ENCODE measurements at regions not wholly inside any gene's neighbourhood (a gene's known extent, or its start where the extent isn't known, plus 50 kb on each side); places are given as distances from the start of the nearest gene placed in this dataset.

GRCh38 chrX:40360557-40360956 is 220.2 kb upstream of the ATP6AP2 start:
- H3K4me3 ChIP-seq: no peak overlapping the region
- no peak for DNase-seq
- no peak overlapping the region for H3K27ac ChIP-seq (replicated peaks)
- no peaks in the 10 kb centered on the region for H3K4me1 ChIP-seq
- no peaks in the 10 kb centered on the region for H3K36me3 ChIP-seq
- no peaks in the 10 kb centered on the region for H3K27me3 ChIP-seq (ENCODE audit: low read depth)
- intact Hi-C loops (cut with micrococcal nuclease): no loop called here
- H3K9me3 ChIP-seq (replicated peaks): no peaks in the 10 kb centered on the region
- TF ChIP-seq CTCF (IDR thresholded peaks at IDR 0.05; ENCODE audit: borderline replicate concordance): no peak

DNA sequence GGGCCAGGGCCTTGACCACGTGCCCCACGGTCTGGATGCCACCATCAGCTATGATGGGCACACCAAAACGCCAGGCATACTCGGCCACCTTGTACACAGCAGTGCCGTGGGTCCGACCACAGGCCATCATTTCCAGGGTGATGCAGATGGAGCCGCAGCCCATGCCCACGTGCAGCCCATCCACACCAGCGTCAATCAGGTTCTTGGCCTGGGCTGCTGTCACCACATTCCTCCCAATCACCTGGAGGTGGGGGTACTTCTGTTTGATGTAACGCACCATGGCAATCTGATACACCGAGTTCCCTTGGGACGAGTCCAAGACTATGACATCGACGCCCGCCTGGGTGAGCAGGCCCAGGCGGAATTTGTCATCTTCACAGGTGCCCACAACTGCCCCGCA is 221.2 kb upstream of the ATP6AP2 start:
- no peak overlapping the region for H3K27ac ChIP-seq (replicated peaks)
- H3K27me3 ChIP-seq (ENCODE audit: low read depth): no peaks in the 10 kb centered on the region
- intact Hi-C loops (cut with micrococcal nuclease): no loop called here
- DNase-seq: no peak
- no peak overlapping the region for H3K4me3 ChIP-seq
- TF ChIP-seq CTCF (IDR thresholded peaks at IDR 0.05; ENCODE audit: borderline replicate concordance): no peak
- no peaks in the 10 kb centered on the region for H3K9me3 ChIP-seq (replicated peaks)
- no peaks in the 10 kb centered on the region for H3K36me3 ChIP-seq
- H3K4me1 ChIP-seq: no peaks in the 10 kb centered on the region

- DNase-seq: no peak
- no peak overlapping the region for H3K27ac ChIP-seq (replicated peaks)
- no peaks in the 10 kb centered on the region for H3K9me3 ChIP-seq (replicated peaks)
- H3K4me1 ChIP-seq: no peaks in the 10 kb centered on the region
- H3K27me3 ChIP-seq (ENCODE audit: low read depth): no peaks in the 10 kb centered on the region
- no peak for TF ChIP-seq CTCF (IDR thresholded peaks at IDR 0.05; ENCODE audit: borderline replicate concordance)
- H3K4me3 ChIP-seq: no peak overlapping the region
- intact Hi-C loops (cut with micrococcal nuclease): no loop called here
- H3K36me3 ChIP-seq: no peaks in the 10 kb centered on the region
These were observed 221.8 kb upstream of the ATP6AP2 start for GRCh38 chrX:40358994-40359393.

GRCh38 chrX:40349251-40349650 is 231.5 kb upstream of the ATP6AP2 start:
- DNase-seq: no peak
- no peaks in the 10 kb centered on the region for H3K4me1 ChIP-seq
- no peaks in the 10 kb centered on the region for H3K27me3 ChIP-seq (ENCODE audit: low read depth)
- intact Hi-C loops (cut with micrococcal nuclease): no loop called here
- peaks cover 9% of the 10 kb centered on the region for H3K9me3 ChIP-seq (replicated peaks)
- H3K36me3 ChIP-seq: no peaks in the 10 kb centered on the region
- no peak overlapping the region for H3K27ac ChIP-seq (replicated peaks)
- no peak for TF ChIP-seq CTCF (IDR thresholded peaks at IDR 0.05; ENCODE audit: borderline replicate concordance)
- H3K4me3 ChIP-seq: no peak overlapping the region

- intact Hi-C loops (cut with micrococcal nuclease): no loop called here
- no peak for DNase-seq
- Histone ChIP-seq H3K27ac (replicated peaks) (no peak overlapping the region), H3K4me1 (no peaks in the 10 kb centered on the region), H3K4me3 (no peak overlapping the region), H3K27me3 (ENCODE audit: low read depth) (no peaks in the 10 kb centered on the region), H3K9me3 (replicated peaks) (peaks cover 6% of the 10 kb centered on the region), H3K36me3 (no peaks in the 10 kb centered on the region)
- TF ChIP-seq CTCF (IDR thresholded peaks at IDR 0.05; ENCODE audit: borderline replicate concordance): no peak
These were observed 234.4 kb upstream of the ATP6AP2 start for GRCh38 chrX:40346379-40346778.

GRCh38 chrX:40343319-40343718 is 237.5 kb upstream of the ATP6AP2 start:
- DNase-seq: no peak
- H3K4me3 ChIP-seq: no peak overlapping the region
- no peak for TF ChIP-seq CTCF (IDR thresholded peaks at IDR 0.05; ENCODE audit: borderline replicate concordance)

More at GRCh38 chrX:40343319-40343718, 237.5 kb upstream of the ATP6AP2 start:
- Histone ChIP-seq H3K27me3 (ENCODE audit: low read depth) (no peaks in the 10 kb centered on the region), H3K4me1 (no peaks in the 10 kb centered on the region), H3K27ac (replicated peaks) (no peak overlapping the region), H3K36me3 (no peaks in the 10 kb centered on the region), H3K9me3 (replicated peaks) (peaks cover 5% of the 10 kb centered on the region)
- intact Hi-C loops (cut with micrococcal nuclease): no loop called here

All from left ventricle myocardium inferior (tissue), 1 donor.